ENCODE measurements at regions not wholly inside any gene's neighbourhood (a gene's known extent, or its start where the extent isn't known, plus 50 kb on each side); places are given as distances from the start of the nearest gene placed in this dataset.
A peak's percentile ranks its signal among the peaks of the same experiment; 100 is the strongest.

DNA sequence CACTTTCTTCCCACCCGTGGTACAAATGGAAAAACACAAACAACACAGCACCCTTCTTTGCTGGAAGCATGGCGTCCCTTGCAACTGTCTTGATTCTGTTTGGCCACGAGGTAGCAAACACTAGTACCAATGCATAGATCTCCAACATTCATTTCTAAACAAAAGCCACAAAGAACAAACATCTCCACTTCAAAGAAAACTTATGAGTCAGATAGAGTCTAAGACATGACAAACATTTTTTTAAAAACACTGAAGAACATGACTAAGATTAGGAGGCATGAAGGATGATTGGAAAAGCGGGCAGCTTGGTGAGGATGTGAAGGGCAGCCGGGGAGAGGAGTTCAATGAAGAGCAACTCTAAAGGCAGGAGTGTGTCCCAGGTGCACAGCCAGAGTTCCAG lies 197.6 kb upstream of the FAM9B start:
- no peak overlapping the region for H3K27ac ChIP-seq (ENCODE audit: low read depth, low read length)
- no peak overlapping the region for H2AK5ac ChIP-seq (ENCODE audit: low read length)
- H3K4ac ChIP-seq (ENCODE audit: low read depth, low read length) = no peak overlapping the region
- H3K56ac ChIP-seq (ENCODE audit: low read length) = no peak overlapping the region
- H3K4me3 ChIP-seq (ENCODE audit: low read length) = no peak overlapping the region
- no peak overlapping the region for H4K5ac ChIP-seq (ENCODE audit: low read length)
- DNase-seq = no peak
- no peak overlapping the region for H3K18ac ChIP-seq (ENCODE audit: low read length)
- no CpG with 5 or more reads among the region's 5 CpGs for WGBS (ENCODE audit: extremely low coverage, insufficient coverage, low lambda C conversion rate)
- no peaks in the 10 kb centered on the region for H3K79me2 ChIP-seq (ENCODE audit: control insufficient read depth, insufficient read depth, low read length)
- no peak overlapping the region for H2BK5ac ChIP-seq (ENCODE audit: low read length)
- H3K4me1 ChIP-seq (ENCODE audit: control insufficient read depth, low read depth, low read length) = no peaks in the 10 kb centered on the region
- H3K79me1 ChIP-seq (ENCODE audit: low read length) = no peaks in the 10 kb centered on the region
- H3K36me3 ChIP-seq (ENCODE audit: control insufficient read depth, insufficient read depth, low read length) = no peaks in the 10 kb centered on the region
- no peak overlapping the region for H3K9ac ChIP-seq (ENCODE audit: low read length)
- no peak overlapping the region for H2BK120ac ChIP-seq (ENCODE audit: low read depth, low read length)
- no peak overlapping the region for H4K8ac ChIP-seq (ENCODE audit: low read depth, low read length)
- no peak overlapping the region for H2BK15ac ChIP-seq (replicated peaks; ENCODE audit: low read depth)
- no peaks in the 10 kb centered on the region for H3K27me3 ChIP-seq (ENCODE audit: insufficient read depth, low read length, poor library complexity)
- no peak overlapping the region for H3K23ac ChIP-seq (ENCODE audit: low read length)
- no peak overlapping the region for H3K4me2 ChIP-seq (ENCODE audit: low read length)

DNA sequence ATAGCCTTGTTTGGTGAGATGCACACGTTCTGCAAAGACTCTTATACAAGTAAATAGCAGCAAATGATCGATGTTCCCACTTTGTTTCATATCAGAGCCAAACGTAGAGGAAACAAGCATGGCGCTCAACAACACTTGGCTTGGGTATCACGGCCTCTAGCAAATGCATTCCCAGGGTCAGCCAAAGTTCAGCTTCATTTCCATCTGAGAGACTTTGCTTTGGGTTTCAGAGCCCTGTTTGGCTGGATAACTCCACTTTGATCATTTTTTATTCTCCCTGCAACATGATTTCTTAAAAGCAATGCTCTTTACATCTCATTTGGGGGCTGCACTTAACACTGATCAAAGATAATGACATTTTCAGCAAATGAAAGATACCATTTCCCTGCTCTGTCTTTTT lies 199.2 kb upstream of the FAM9B start:
- Histone ChIP-seq H3K23ac (ENCODE audit: low read length) (no peak overlapping the region), H3K4me1 (ENCODE audit: control insufficient read depth, low read depth, low read length) (no peaks in the 10 kb centered on the region), H3K18ac (ENCODE audit: low read length) (no peak overlapping the region), H3K56ac (ENCODE audit: low read length) (no peak overlapping the region), H3K27me3 (ENCODE audit: insufficient read depth, low read length, poor library complexity) (no peaks in the 10 kb centered on the region), H3K27ac (ENCODE audit: low read depth, low read length) (no peak overlapping the region), H3K9ac (ENCODE audit: low read length) (no peak overlapping the region), H4K8ac (ENCODE audit: low read depth, low read length) (no peak overlapping the region), H3K36me3 (ENCODE audit: control insufficient read depth, insufficient read depth, low read length) (no peaks in the 10 kb centered on the region), H2BK15ac (replicated peaks; ENCODE audit: low read depth) (no peak overlapping the region), H3K79me2 (ENCODE audit: control insufficient read depth, insufficient read depth, low read length) (no peaks in the 10 kb centered on the region), H3K79me1 (ENCODE audit: low read length) (no peaks in the 10 kb centered on the region), H3K4me3 (ENCODE audit: low read length) (no peak overlapping the region), H2BK120ac (ENCODE audit: low read depth, low read length) (no peak overlapping the region), H2BK5ac (ENCODE audit: low read length) (no peak overlapping the region), H2AK5ac (ENCODE audit: low read length) (no peak overlapping the region), H4K5ac (ENCODE audit: low read length) (no peak overlapping the region), H3K4me2 (ENCODE audit: low read length) (no peak overlapping the region), H3K4ac (ENCODE audit: low read depth, low read length) (no peak overlapping the region)
- DNase-seq = no peak
- no CpG with 5 or more reads among the region's 5 CpGs for WGBS (ENCODE audit: extremely low coverage, insufficient coverage, low lambda C conversion rate)

DNA sequence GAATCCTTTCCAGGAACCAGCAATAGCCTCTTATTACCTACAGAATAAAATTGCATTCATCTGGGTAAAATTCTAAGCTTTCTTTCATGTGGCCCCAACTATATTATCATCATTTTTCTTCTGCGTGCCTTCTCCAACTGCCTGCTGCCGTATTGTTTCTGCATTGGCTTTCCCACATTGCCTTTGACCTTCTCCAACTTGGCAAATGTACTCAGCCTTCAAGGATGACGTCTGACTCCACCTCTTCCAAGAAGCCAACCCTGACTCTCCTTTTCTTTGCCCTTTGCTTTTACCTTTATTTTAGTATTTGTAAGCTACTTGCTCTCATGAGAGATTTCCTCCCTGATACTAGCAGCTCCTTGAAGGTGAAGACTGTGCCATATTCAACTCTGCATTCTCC lies 200.4 kb upstream of the FAM9B start:
- H3K4ac ChIP-seq (ENCODE audit: low read depth, low read length) = no peak overlapping the region
- H3K9ac ChIP-seq (ENCODE audit: low read length) = no peak overlapping the region
- H3K79me2 ChIP-seq (ENCODE audit: control insufficient read depth, insufficient read depth, low read length) = no peaks in the 10 kb centered on the region
- no peak overlapping the region for H3K4me2 ChIP-seq (ENCODE audit: low read length)
- no peaks in the 10 kb centered on the region for H3K36me3 ChIP-seq (ENCODE audit: control insufficient read depth, insufficient read depth, low read length)
- no peak overlapping the region for H3K18ac ChIP-seq (ENCODE audit: low read length)
- no peak for DNase-seq
- H3K4me1 ChIP-seq (ENCODE audit: control insufficient read depth, low read depth, low read length) = no peaks in the 10 kb centered on the region
- no peak overlapping the region for H3K56ac ChIP-seq (ENCODE audit: low read length)
- no peak overlapping the region for H4K5ac ChIP-seq (ENCODE audit: low read length)
- no peak overlapping the region for H3K4me3 ChIP-seq (ENCODE audit: low read length)
- H3K27me3 ChIP-seq (ENCODE audit: insufficient read depth, low read length, poor library complexity) = no peaks in the 10 kb centered on the region
- H2AK5ac ChIP-seq (ENCODE audit: low read length) = no peak overlapping the region
- no peak overlapping the region for H3K27ac ChIP-seq (ENCODE audit: low read depth, low read length)
- WGBS (ENCODE audit: extremely low coverage, insufficient coverage, low lambda C conversion rate) = no CpG with 5 or more reads among the region's 3 CpGs
- H3K23ac ChIP-seq (ENCODE audit: low read length) = no peak overlapping the region
- H2BK5ac ChIP-seq (ENCODE audit: low read length) = no peak overlapping the region
- no peak overlapping the region for H2BK15ac ChIP-seq (replicated peaks; ENCODE audit: low read depth)
- no peak overlapping the region for H2BK120ac ChIP-seq (ENCODE audit: low read depth, low read length)
- H3K79me1 ChIP-seq (ENCODE audit: low read length) = no peaks in the 10 kb centered on the region
- no peak overlapping the region for H4K8ac ChIP-seq (ENCODE audit: low read depth, low read length)

DNA sequence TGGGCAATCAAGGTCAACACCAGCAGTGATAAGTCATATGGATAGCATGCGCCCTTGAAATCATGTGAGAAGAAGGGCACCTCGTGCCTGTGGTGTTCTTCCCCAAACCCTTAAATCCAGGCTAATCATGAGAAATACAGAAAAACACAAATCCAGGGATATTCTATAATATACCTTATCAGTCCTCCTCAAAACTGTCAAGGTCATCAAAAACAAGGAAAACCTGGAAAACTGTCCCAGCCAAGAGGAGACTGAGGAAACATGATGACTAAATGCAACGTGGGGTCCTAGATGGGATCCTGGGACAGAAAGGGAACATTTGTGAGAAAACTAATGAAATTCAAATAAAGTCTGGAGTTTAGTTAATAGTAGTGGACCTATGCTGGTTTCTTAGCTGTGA lies 201.8 kb upstream of the FAM9B start:
- Histone ChIP-seq H3K4me2 (ENCODE audit: low read length) (no peak overlapping the region), H3K27ac (ENCODE audit: low read depth, low read length) (no peak overlapping the region), H2BK120ac (ENCODE audit: low read depth, low read length) (no peak overlapping the region), H3K18ac (ENCODE audit: low read length) (no peak overlapping the region), H4K8ac (ENCODE audit: low read depth, low read length) (no peak overlapping the region), H2BK15ac (replicated peaks; ENCODE audit: low read depth) (no peak overlapping the region), H3K4me3 (ENCODE audit: low read length) (no peak overlapping the region), H3K9ac (ENCODE audit: low read length) (no peak overlapping the region), H3K79me2 (ENCODE audit: control insufficient read depth, insufficient read depth, low read length) (no peaks in the 10 kb centered on the region), H3K27me3 (ENCODE audit: insufficient read depth, low read length, poor library complexity) (no peaks in the 10 kb centered on the region), H3K23ac (ENCODE audit: low read length) (no peak overlapping the region), H3K79me1 (ENCODE audit: low read length) (no peaks in the 10 kb centered on the region), H2AK5ac (ENCODE audit: low read length) (no peak overlapping the region), H3K4ac (ENCODE audit: low read depth, low read length) (no peak overlapping the region), H3K36me3 (ENCODE audit: control insufficient read depth, insufficient read depth, low read length) (no peaks in the 10 kb centered on the region), H4K5ac (ENCODE audit: low read length) (no peak overlapping the region), H2BK5ac (ENCODE audit: low read length) (no peak overlapping the region), H3K56ac (ENCODE audit: low read length) (no peak overlapping the region), H3K4me1 (ENCODE audit: control insufficient read depth, low read depth, low read length) (no peaks in the 10 kb centered on the region)
- no peak for DNase-seq
- no CpG with 5 or more reads among the region's 3 CpGs for WGBS (ENCODE audit: extremely low coverage, insufficient coverage, low lambda C conversion rate)

DNA sequence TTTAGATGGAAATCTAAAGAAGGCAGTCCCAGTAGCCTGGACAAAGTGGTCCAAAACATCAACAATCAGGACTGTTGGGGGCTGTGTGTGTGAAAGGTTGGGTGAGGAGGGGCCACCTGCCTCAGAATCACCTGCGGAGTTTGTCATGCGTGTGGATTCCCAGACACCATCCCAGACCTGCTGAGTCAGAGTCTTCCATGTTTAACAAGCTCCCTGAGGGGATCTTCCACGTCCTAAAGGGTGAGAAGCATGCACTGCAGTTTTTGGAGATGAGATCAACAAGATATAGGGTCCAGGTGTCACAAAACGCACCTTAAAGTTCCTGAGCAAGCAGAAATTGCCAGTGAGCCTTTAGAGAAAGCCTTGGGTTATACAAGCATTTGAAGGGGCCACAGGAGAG lies 207.0 kb upstream of the FAM9B start:
- Histone ChIP-seq H3K56ac (ENCODE audit: low read length) (no peak overlapping the region), H2BK15ac (replicated peaks; ENCODE audit: low read depth) (no peak overlapping the region), H3K18ac (ENCODE audit: low read length) (no peak overlapping the region), H3K36me3 (ENCODE audit: control insufficient read depth, insufficient read depth, low read length) (no peaks in the 10 kb centered on the region), H3K27me3 (ENCODE audit: insufficient read depth, low read length, poor library complexity) (no peaks in the 10 kb centered on the region), H4K8ac (ENCODE audit: low read depth, low read length) (no peak overlapping the region), H3K4me2 (ENCODE audit: low read length) (no peak overlapping the region), H3K23ac (ENCODE audit: low read length) (no peak overlapping the region), H3K27ac (ENCODE audit: low read depth, low read length) (no peak overlapping the region), H3K9ac (ENCODE audit: low read length) (no peak overlapping the region), H4K5ac (ENCODE audit: low read length) (no peak overlapping the region), H3K79me1 (ENCODE audit: low read length) (no peaks in the 10 kb centered on the region), H2AK5ac (ENCODE audit: low read length) (no peak overlapping the region), H2BK5ac (ENCODE audit: low read length) (no peak overlapping the region), H3K4me3 (ENCODE audit: low read length) (no peak overlapping the region), H3K4me1 (ENCODE audit: control insufficient read depth, low read depth, low read length) (no peaks in the 10 kb centered on the region), H3K4ac (ENCODE audit: low read depth, low read length) (no peak overlapping the region), H3K79me2 (ENCODE audit: control insufficient read depth, insufficient read depth, low read length) (no peaks in the 10 kb centered on the region), H2BK120ac (ENCODE audit: low read depth, low read length) (no peak overlapping the region)
- no CpG with 5 or more reads among the region's 4 CpGs for WGBS (ENCODE audit: extremely low coverage, insufficient coverage, low lambda C conversion rate)
- peak; percentile 49 for DNase-seq

DNA sequence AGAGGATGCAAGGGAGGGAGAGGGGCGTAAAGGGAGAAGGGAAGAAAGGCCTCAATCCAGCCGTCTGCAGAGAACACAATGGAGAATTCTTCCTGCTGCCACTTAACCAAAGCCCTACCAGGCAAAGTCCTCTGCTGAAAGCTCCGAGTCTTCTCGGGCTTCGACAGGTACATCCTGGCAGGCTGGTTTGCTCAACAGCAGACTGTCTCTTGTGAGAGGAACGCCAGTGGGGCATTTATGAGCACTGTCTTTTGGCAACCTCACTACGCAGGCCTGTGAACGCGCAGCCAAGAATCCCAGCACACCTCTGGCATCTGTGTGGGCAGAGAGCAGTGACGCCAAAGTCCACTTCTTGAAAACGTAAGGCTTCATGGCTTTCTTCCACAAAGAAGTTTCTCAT lies 207.5 kb upstream of the FAM9B start:
- H2BK120ac ChIP-seq (ENCODE audit: low read depth, low read length) = no peak overlapping the region
- no peak overlapping the region for H3K56ac ChIP-seq (ENCODE audit: low read length)
- no peak overlapping the region for H4K5ac ChIP-seq (ENCODE audit: low read length)
- H3K4me2 ChIP-seq (ENCODE audit: low read length) = no peak overlapping the region
- no peaks in the 10 kb centered on the region for H3K27me3 ChIP-seq (ENCODE audit: insufficient read depth, low read length, poor library complexity)
- no peak overlapping the region for H2BK15ac ChIP-seq (replicated peaks; ENCODE audit: low read depth)
- no peak overlapping the region for H3K27ac ChIP-seq (ENCODE audit: low read depth, low read length)
- DNase-seq = peak; percentile 2
- H3K36me3 ChIP-seq (ENCODE audit: control insufficient read depth, insufficient read depth, low read length) = no peaks in the 10 kb centered on the region
- H4K8ac ChIP-seq (ENCODE audit: low read depth, low read length) = no peak overlapping the region
- no peak overlapping the region for H3K23ac ChIP-seq (ENCODE audit: low read length)
- no peak overlapping the region for H2AK5ac ChIP-seq (ENCODE audit: low read length)
- H3K4me3 ChIP-seq (ENCODE audit: low read length) = no peak overlapping the region
- no peaks in the 10 kb centered on the region for H3K79me2 ChIP-seq (ENCODE audit: control insufficient read depth, insufficient read depth, low read length)
- no peak overlapping the region for H3K18ac ChIP-seq (ENCODE audit: low read length)
- no peak overlapping the region for H2BK5ac ChIP-seq (ENCODE audit: low read length)
- H3K9ac ChIP-seq (ENCODE audit: low read length) = no peak overlapping the region
- no peaks in the 10 kb centered on the region for H3K4me1 ChIP-seq (ENCODE audit: control insufficient read depth, low read depth, low read length)
- H3K79me1 ChIP-seq (ENCODE audit: low read length) = no peaks in the 10 kb centered on the region
- H3K4ac ChIP-seq (ENCODE audit: low read depth, low read length) = no peak overlapping the region
- WGBS (ENCODE audit: extremely low coverage, insufficient coverage, low lambda C conversion rate) = no CpG with 5 or more reads among the region's 11 CpGs

Measured in mesendoderm (in vitro differentiated cells).